ENCODE measurements at regions not wholly inside any gene's neighbourhood (a gene's known extent, or its start where the extent isn't known, plus 50 kb on each side); places are given as distances from the start of the nearest gene placed in this dataset.

GRCh38 chr14:96693252-96693820 lies 103.8 kb upstream of the VRK1 start:
- TF ChIP-seq CTCF (IDR thresholded peaks at IDR 0.05; ENCODE audit: low read depth, low read length, missing control alignments) = no peak
- DNase-seq (ENCODE audit: low read depth) = no peak
- no peak overlapping the region for H3K4me3 ChIP-seq (ENCODE audit: low read depth, low read length)

GRCh38 chr14:96693987-96694386 lies 103.2 kb upstream of the VRK1 start:
- DNase-seq (ENCODE audit: low read depth) = no peak
- no peak for TF ChIP-seq CTCF (IDR thresholded peaks at IDR 0.05; ENCODE audit: low read depth, low read length, missing control alignments)
- H3K4me3 ChIP-seq (ENCODE audit: low read depth, low read length) = no peak overlapping the region

- no peak overlapping the region for H3K4me3 ChIP-seq (ENCODE audit: low read depth, low read length)
- DNase-seq (ENCODE audit: low read depth) = peak; percentile 77
- peak; percentile 60 for TF ChIP-seq CTCF (IDR thresholded peaks at IDR 0.05; ENCODE audit: low read depth, low read length, missing control alignments)
Measured at GRCh38 chr14:96698960-96699539, 98.1 kb upstream of the VRK1 start.

- TF ChIP-seq CTCF (IDR thresholded peaks at IDR 0.05; ENCODE audit: low read depth, low read length, missing control alignments) = no peak
- no peak for DNase-seq (ENCODE audit: low read depth)
- no peak overlapping the region for H3K4me3 ChIP-seq (ENCODE audit: low read depth, low read length)
Measured at GRCh38 chr14:96699666-96700065, 97.5 kb upstream of the VRK1 start.

GRCh38 chr14:96702831-96703230 lies 94.4 kb upstream of the VRK1 start:
- TF ChIP-seq CTCF (IDR thresholded peaks at IDR 0.05; ENCODE audit: low read depth, low read length, missing control alignments) = no peak
- H3K4me3 ChIP-seq (ENCODE audit: low read depth, low read length) = no peak overlapping the region
- DNase-seq (ENCODE audit: low read depth) = no peak

GRCh38 chr14:96705422-96706092 lies 91.6 kb upstream of the VRK1 start:
- DNase-seq (ENCODE audit: low read depth) = no peak
- TF ChIP-seq CTCF (IDR thresholded peaks at IDR 0.05; ENCODE audit: low read depth, low read length, missing control alignments) = no peak
- no peak overlapping the region for H3K4me3 ChIP-seq (ENCODE audit: low read depth, low read length)
